Endothelial cell (in vitro differentiated cells): ENCODE measurements at regions not wholly inside any gene's neighbourhood (a gene's known extent, or its start where the extent isn't known, plus 50 kb on each side); places are given as distances from the start of the nearest gene placed in this dataset.

Experiments
- DNase-seq: peaks from one replicate; pipeline ENCODE4 v3.0.0; 2021; ENCODE audit warnings: low spot score
- H3K27ac Mint-ChIP-seq: one replicate; pipeline ENCODE4 v1.8.0; 2021; ENCODE audit warnings: mixed read lengths, inconsistent platforms; ENCODE audit not compliant: unreplicated experiment
- H3K27me3 Mint-ChIP-seq: one replicate; pipeline ENCODE4 v1.8.0; 2021; ENCODE audit warnings: mild to moderate bottlenecking, moderate library complexity, mixed read lengths, inconsistent platforms; ENCODE audit not compliant: unreplicated experiment
- H3K36me3 Mint-ChIP-seq: one replicate; pipeline ENCODE4 v1.8.0; 2021; ENCODE audit warnings: mild to moderate bottlenecking, low read depth, mixed read lengths, inconsistent platforms; ENCODE audit not compliant: unreplicated experiment
- H3K4me1 Mint-ChIP-seq: one replicate; pipeline ENCODE4 v1.8.0; 2021; ENCODE audit warnings: mild to moderate bottlenecking, mixed read lengths, inconsistent platforms; ENCODE audit not compliant: unreplicated experiment
- H3K4me3 Mint-ChIP-seq: one replicate; pipeline ENCODE4 v1.8.0; 2021; ENCODE audit warnings: mild to moderate bottlenecking, mixed read lengths, inconsistent platforms; ENCODE audit not compliant: unreplicated experiment
- H3K9me3 Mint-ChIP-seq: one replicate; pipeline ENCODE4 v1.8.0; 2021; ENCODE audit warnings: mixed read lengths, inconsistent platforms; ENCODE audit not compliant: unreplicated experiment
- TF ChIP-seq, protein P1 (sequence below): fragments of 200-600 bp; sonication (generic); IDR thresholded peaks from one replicate; pipeline ENCODE4 v1.5.0; 2021; ENCODE audit warnings: antibody characterized with exemption; ENCODE audit not compliant: unreplicated experiment

DNA sequence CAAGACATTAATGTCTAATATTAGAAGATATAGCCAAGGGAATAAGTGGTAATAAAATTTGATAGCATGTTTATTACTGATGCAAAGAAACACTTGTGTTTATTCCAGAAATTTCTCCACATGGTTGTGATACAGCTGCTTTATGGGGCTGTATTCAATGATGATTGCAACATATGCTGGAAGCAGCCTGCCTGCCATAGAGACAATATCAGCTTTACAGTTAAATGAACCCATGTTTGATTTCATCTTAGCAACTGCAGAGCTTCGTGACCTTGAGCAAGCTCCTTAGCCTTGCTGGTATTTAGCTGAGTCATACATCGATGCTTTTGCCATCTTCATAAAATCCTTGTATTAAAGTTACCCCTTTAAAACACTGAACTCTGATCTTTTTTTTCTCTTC is 168.1 kb upstream of the STAC start:
- no peaks in the 10 kb centered on the region for H3K4me1 Mint-ChIP-seq
- no peak overlapping the region for H3K4me3 Mint-ChIP-seq
- no peak for DNase-seq
- no peaks in the 10 kb centered on the region for H3K36me3 Mint-ChIP-seq
- H3K27me3 Mint-ChIP-seq, result no peaks in the 10 kb centered on the region
- no peaks in the 10 kb centered on the region for H3K9me3 Mint-ChIP-seq
- H3K27ac Mint-ChIP-seq, result no peak overlapping the region
- TF ChIP-seq, protein P1, sequence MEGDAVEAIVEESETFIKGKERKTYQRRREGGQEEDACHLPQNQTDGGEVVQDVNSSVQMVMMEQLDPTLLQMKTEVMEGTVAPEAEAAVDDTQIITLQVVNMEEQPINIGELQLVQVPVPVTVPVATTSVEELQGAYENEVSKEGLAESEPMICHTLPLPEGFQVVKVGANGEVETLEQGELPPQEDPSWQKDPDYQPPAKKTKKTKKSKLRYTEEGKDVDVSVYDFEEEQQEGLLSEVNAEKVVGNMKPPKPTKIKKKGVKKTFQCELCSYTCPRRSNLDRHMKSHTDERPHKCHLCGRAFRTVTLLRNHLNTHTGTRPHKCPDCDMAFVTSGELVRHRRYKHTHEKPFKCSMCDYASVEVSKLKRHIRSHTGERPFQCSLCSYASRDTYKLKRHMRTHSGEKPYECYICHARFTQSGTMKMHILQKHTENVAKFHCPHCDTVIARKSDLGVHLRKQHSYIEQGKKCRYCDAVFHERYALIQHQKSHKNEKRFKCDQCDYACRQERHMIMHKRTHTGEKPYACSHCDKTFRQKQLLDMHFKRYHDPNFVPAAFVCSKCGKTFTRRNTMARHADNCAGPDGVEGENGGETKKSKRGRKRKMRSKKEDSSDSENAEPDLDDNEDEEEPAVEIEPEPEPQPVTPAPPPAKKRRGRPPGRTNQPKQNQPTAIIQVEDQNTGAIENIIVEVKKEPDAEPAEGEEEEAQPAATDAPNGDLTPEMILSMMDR, result no peak

DNA sequence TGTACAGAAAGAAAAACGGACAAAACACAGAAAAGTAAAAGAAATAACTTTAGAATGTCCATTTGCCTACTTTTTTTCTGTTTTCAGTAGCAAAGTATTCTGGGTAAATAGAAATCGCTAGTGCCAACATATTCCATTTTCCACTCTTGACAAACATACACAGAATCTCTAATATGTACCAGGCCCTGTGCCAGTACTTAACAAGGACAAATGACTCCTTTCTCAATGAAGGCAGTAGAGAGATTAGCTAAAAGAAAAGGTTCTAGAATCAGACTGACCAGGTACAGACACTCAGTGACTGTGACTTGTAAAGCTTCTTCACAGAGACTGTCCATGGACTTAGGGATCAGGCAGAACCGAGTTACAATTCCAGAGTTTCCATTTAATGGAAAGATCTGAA is 165.8 kb upstream of the STAC start:
- no peaks in the 10 kb centered on the region for H3K36me3 Mint-ChIP-seq
- no peaks in the 10 kb centered on the region for H3K27me3 Mint-ChIP-seq
- no peaks in the 10 kb centered on the region for H3K9me3 Mint-ChIP-seq
- H3K27ac Mint-ChIP-seq, result no peak overlapping the region
- no peak for DNase-seq
- H3K4me3 Mint-ChIP-seq, result no peak overlapping the region
- H3K4me1 Mint-ChIP-seq, result no peaks in the 10 kb centered on the region
- TF ChIP-seq, protein P1, result no peak

DNA sequence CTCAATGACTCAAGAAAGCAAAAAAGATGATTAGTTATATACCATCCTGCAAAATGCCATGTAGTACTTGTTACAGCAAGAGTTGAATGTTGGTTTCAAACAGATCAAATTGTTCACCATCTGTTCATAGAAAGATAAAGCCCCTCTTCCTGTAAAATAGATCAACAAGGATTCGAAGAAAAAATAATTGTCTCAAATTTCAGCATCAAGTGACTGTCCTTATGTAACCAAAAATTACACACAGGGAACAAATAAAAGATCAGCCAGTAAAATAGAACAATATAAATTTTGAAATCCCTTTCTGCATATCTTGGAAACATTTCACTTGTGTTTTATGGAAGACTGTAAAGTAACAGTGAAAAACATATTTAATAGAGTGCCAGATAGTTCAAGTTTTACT is 165.1 kb upstream of the STAC start:
- Mint-ChIP-seq H3K36me3 (no peaks in the 10 kb centered on the region), H3K27me3 (no peaks in the 10 kb centered on the region), H3K9me3 (no peaks in the 10 kb centered on the region), H3K4me1 (no peaks in the 10 kb centered on the region), H3K27ac (no peak overlapping the region), H3K4me3 (no peak overlapping the region)
- TF ChIP-seq, protein P1, result no peak
- no peak for DNase-seq

DNA sequence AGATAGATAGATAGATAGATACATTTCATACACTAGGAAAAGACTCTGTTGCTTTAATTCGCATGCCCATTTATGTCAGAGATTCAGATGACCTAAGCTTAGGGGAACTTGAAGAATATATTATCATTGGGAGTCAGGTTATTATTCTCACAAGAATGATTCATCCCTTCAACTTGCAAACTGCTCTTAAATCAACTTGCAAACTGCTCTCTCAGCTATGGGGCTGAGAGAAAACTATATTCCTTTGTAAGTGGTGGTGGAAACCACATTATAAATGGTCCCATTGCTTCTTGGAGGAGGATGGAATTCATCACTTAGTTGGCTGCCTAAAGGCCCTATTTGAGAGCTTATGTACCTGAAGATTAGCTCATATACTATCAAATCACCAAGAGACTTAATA is 160.9 kb upstream of the STAC start:
- TF ChIP-seq, protein P1, result no peak
- Mint-ChIP-seq H3K4me3 (no peak overlapping the region), H3K4me1 (no peaks in the 10 kb centered on the region), H3K27me3 (no peaks in the 10 kb centered on the region), H3K36me3 (no peaks in the 10 kb centered on the region), H3K9me3 (no peaks in the 10 kb centered on the region), H3K27ac (no peak overlapping the region)
- DNase-seq, result no peak

DNA sequence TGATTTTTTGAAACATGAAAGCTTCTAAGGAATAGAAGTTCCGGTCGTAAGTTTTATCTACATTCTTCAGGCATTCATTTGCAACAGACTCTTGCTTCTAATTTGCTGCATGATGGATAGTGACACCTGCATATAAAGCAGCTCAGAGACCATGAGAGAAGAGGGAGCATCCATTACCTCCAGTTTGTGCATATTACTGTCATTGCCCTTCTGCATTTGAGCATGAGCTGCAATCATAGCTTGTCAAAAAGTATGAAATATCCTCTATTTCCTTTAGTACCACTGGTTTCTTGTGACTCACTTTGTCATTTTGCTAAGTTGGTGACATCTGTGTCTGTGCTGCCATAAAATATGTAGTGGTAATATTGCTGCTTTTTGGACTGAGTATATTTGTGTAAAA is 160.1 kb upstream of the STAC start:
- TF ChIP-seq, protein P1, result no peak
- Mint-ChIP-seq H3K36me3 (no peaks in the 10 kb centered on the region), H3K27me3 (no peaks in the 10 kb centered on the region)

More for the DNA sequence above, 160.1 kb upstream of the STAC start:
- DNase-seq, result no peak
- Mint-ChIP-seq H3K9me3 (no peaks in the 10 kb centered on the region), H3K27ac (no peak overlapping the region), H3K4me1 (no peaks in the 10 kb centered on the region), H3K4me3 (no peak overlapping the region)
